Panc1 (cell line): ENCODE measurements at regions not wholly inside any gene's neighbourhood (a gene's known extent, or its start where the extent isn't known, plus 50 kb on each side); places are given as distances from the start of the nearest gene placed in this dataset.

Experiments
- POLR2AphosphoS5 ChIP-seq: IDR thresholded peaks from 2 replicates; pipeline ENCODE4 v1.6.1; 2012; ENCODE audit warnings: mild to moderate bottlenecking, low read depth, low read length, moderate library complexity
- SIN3A ChIP-seq: IDR thresholded peaks from 2 replicates; pipeline ENCODE4 v1.6.1; 2012; ENCODE audit warnings: low read depth, mild to moderate bottlenecking, low read length, moderate library complexity, borderline replicate concordance; ENCODE audit not compliant: insufficient read depth
- TF ChIP-seq, protein P1 (sequence below): fragments of 450-650 bp; IDR thresholded peaks from 2 replicates; pipeline ENCODE4 v1.5.1; 2017; ENCODE audit warnings: mild to moderate bottlenecking
- TF ChIP-seq, protein P2 (sequence below), 2 experiments: IDR thresholded peaks; 2 replicates each; pipeline ENCODE4 v1.6.1; 2011 to 2012; ENCODE audit warnings: low read depth in 2 of 2, control low read depth in 1 of 2, low read length in 1 of 2, mild to moderate bottlenecking in 1 of 2, moderate library complexity in 1 of 2; ENCODE audit not compliant: insufficient read depth in 1 of 2

DNA sequence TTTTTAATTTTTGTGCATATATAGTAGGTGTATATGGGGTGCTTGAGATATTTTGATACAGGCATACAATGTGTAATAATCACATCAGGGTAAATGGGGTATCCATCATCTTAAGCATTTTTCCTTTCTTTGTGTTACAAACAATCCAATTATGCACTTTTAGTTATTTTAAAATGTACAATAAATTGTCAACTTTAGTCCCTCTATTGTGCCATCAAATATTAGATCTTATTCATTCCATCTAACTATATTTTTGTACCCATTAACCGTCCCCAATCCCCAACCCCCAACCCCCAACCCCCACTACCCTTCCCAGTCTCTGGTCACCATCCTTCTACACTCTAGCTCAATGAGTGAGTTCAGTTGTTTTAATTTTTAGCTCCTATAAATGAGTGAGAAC lies 335.1 kb upstream of the C11orf87 start:
- TF ChIP-seq POLR2AphosphoS5: no peak
- TF ChIP-seq, protein P1, sequence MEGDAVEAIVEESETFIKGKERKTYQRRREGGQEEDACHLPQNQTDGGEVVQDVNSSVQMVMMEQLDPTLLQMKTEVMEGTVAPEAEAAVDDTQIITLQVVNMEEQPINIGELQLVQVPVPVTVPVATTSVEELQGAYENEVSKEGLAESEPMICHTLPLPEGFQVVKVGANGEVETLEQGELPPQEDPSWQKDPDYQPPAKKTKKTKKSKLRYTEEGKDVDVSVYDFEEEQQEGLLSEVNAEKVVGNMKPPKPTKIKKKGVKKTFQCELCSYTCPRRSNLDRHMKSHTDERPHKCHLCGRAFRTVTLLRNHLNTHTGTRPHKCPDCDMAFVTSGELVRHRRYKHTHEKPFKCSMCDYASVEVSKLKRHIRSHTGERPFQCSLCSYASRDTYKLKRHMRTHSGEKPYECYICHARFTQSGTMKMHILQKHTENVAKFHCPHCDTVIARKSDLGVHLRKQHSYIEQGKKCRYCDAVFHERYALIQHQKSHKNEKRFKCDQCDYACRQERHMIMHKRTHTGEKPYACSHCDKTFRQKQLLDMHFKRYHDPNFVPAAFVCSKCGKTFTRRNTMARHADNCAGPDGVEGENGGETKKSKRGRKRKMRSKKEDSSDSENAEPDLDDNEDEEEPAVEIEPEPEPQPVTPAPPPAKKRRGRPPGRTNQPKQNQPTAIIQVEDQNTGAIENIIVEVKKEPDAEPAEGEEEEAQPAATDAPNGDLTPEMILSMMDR: no peak
- TF ChIP-seq, protein P2, sequence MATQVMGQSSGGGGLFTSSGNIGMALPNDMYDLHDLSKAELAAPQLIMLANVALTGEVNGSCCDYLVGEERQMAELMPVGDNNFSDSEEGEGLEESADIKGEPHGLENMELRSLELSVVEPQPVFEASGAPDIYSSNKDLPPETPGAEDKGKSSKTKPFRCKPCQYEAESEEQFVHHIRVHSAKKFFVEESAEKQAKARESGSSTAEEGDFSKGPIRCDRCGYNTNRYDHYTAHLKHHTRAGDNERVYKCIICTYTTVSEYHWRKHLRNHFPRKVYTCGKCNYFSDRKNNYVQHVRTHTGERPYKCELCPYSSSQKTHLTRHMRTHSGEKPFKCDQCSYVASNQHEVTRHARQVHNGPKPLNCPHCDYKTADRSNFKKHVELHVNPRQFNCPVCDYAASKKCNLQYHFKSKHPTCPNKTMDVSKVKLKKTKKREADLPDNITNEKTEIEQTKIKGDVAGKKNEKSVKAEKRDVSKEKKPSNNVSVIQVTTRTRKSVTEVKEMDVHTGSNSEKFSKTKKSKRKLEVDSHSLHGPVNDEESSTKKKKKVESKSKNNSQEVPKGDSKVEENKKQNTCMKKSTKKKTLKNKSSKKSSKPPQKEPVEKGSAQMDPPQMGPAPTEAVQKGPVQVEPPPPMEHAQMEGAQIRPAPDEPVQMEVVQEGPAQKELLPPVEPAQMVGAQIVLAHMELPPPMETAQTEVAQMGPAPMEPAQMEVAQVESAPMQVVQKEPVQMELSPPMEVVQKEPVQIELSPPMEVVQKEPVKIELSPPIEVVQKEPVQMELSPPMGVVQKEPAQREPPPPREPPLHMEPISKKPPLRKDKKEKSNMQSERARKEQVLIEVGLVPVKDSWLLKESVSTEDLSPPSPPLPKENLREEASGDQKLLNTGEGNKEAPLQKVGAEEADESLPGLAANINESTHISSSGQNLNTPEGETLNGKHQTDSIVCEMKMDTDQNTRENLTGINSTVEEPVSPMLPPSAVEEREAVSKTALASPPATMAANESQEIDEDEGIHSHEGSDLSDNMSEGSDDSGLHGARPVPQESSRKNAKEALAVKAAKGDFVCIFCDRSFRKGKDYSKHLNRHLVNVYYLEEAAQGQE (IDR thresholded peaks at IDR 0.05; ENCODE audit: insufficient read depth in 1 of 2, low read depth in 2 of 2, low read length in 1 of 2): no peak
- no peak for TF ChIP-seq SIN3A
